H1 (cell line): ENCODE measurements at regions not wholly inside any gene's neighbourhood (a gene's known extent, or its start where the extent isn't known, plus 50 kb on each side); places are given as distances from the start of the nearest gene placed in this dataset.

Source experiments
- CHD1 ChIP-seq: IDR thresholded peaks from 2 replicates; pipeline ENCODE4 v1.6.1; 2012; ENCODE audit warnings: low read depth, low read length, improper control_type of control experiment
- HDAC2 ChIP-seq, 2 experiments: fragments of 300-600 bp in 1 of 2; sonication (generic) in 1 of 2; IDR thresholded peaks; 2 replicates each; pipeline ENCODE4 v1.6.1; 2011 to 2012; ENCODE audit warnings: low read depth in 2 of 2, low read length in 2 of 2, mild to moderate bottlenecking in 2 of 2, moderate library complexity in 2 of 2, borderline replicate concordance in 1 of 2, inconsistent platforms in 1 of 2
- POLR2AphosphoS5 ChIP-seq: IDR thresholded peaks from 2 replicates; pipeline ENCODE4 v1.6.1; 2011; ENCODE audit warnings: low read depth, low read length
- RAD21 ChIP-seq, 2 experiments: IDR thresholded peaks in 1 of 2; conservative IDR thresholded peaks in 1 of 2; 2 replicates each; pipeline ENCODE4 v1.6.1; 2011; ENCODE audit warnings: low read depth in 2 of 2, low read length in 2 of 2, improper control_type of control experiment in 1 of 2, inconsistent platforms in 1 of 2, mild to moderate bottlenecking in 1 of 2, moderate library complexity in 1 of 2
- RXRA ChIP-seq: IDR thresholded peaks from 2 replicates; pipeline ENCODE4 v1.6.1; 2011; ENCODE audit warnings: low read depth, mild to moderate bottlenecking, low read length, moderate library complexity; ENCODE audit not compliant: insufficient read depth
- SIX5 ChIP-seq: IDR thresholded peaks from 2 replicates; pipeline ENCODE4 v1.6.1; 2011; ENCODE audit warnings: mild to moderate bottlenecking, low read depth, low read length

GRCh38 chr4:163404080-163404479 lies 60.4 kb downstream of the NPY5R start (continued):
- no peak for TF ChIP-seq RAD21 (IDR thresholded peaks at IDR 0.05 in 1 of 2, conservative IDR thresholded peaks at IDR 0.05 in 1 of 2; ENCODE audit: low read depth in 2 of 2, low read length in 2 of 2)
- TF ChIP-seq CHD1, result no peak
- TF ChIP-seq RXRA, result no peak
- no peak for TF ChIP-seq POLR2AphosphoS5
- no peak for TF ChIP-seq HDAC2 (IDR thresholded peaks at IDR 0.05; ENCODE audit: borderline replicate concordance in 1 of 2, low read depth in 2 of 2, low read length in 2 of 2)
- no peak for TF ChIP-seq SIX5
